GM21360 (cell line): ENCODE measurements at regions not wholly inside any gene's neighbourhood (a gene's known extent, or its start where the extent isn't known, plus 50 kb on each side); places are given as distances from the start of the nearest gene placed in this dataset.

Experiments
- ATAC-seq: cut with Tn5 transposase; IDR thresholded peaks from one replicate; pipeline ENCODE4 v1.9.1; 2021; ENCODE audit warnings: mild to moderate bottlenecking, moderate library complexity; ENCODE audit not compliant: unreplicated experiment

GRCh38 chr3:150074697-150075416 lies 104.2 kb upstream of the PFN2 start:
- peak; percentile 44 for ATAC-seq

GRCh38 chr3:150074277-150074676 lies 103.6 kb upstream of the PFN2 start:
- ATAC-seq: peak; percentile 71

- no peak for ATAC-seq
Observed at GRCh38 chr3:150073513-150073912, 102.8 kb upstream of the PFN2 start.

GRCh38 chr3:150073031-150073430 lies 102.3 kb upstream of the PFN2 start:
- no peak for ATAC-seq

GRCh38 chr3:150072576-150072975 lies 101.9 kb upstream of the PFN2 start:
- no peak for ATAC-seq

- no peak for ATAC-seq
Observed at GRCh38 chr3:150070271-150070670, 99.6 kb upstream of the PFN2 start.

- ATAC-seq: no peak
Observed at GRCh38 chr3:150069633-150070032, 98.9 kb upstream of the PFN2 start.

GRCh38 chr3:150069154-150069527 lies 98.4 kb upstream of the PFN2 start:
- ATAC-seq: no peak

GRCh38 chr3:150068440-150069153 lies 97.9 kb upstream of the PFN2 start:
- ATAC-seq: no peak

- no peak for ATAC-seq
Observed at GRCh38 chr3:150067561-150067960, 96.9 kb upstream of the PFN2 start.

- no peak for ATAC-seq
Observed at GRCh38 chr3:150064971-150065370, 94.3 kb upstream of the PFN2 start.

GRCh38 chr3:150063237-150063636 lies 92.5 kb upstream of the PFN2 start:
- ATAC-seq: no peak

- ATAC-seq: no peak
Observed at GRCh38 chr3:150062492-150062891, 91.8 kb upstream of the PFN2 start.

GRCh38 chr3:150061288-150062024 lies 90.8 kb upstream of the PFN2 start:
- ATAC-seq: no peak

- ATAC-seq: no peak
Observed at GRCh38 chr3:150059729-150060128, 89.0 kb upstream of the PFN2 start.

GRCh38 chr3:150059241-150059640 lies 88.5 kb upstream of the PFN2 start:
- no peak for ATAC-seq

- no peak for ATAC-seq
Observed at GRCh38 chr3:150057227-150057626, 86.5 kb upstream of the PFN2 start.

- no peak for ATAC-seq
Observed at GRCh38 chr3:150055332-150055731, 84.6 kb upstream of the PFN2 start.

GRCh38 chr3:150054635-150055034 lies 83.9 kb upstream of the PFN2 start:
- ATAC-seq: no peak

- no peak for ATAC-seq
Observed at GRCh38 chr3:150050510-150050909, 79.8 kb upstream of the PFN2 start.

- ATAC-seq: no peak
Observed at GRCh38 chr3:150049317-150049716, 78.6 kb upstream of the PFN2 start.

- ATAC-seq: no peak
Observed at GRCh38 chr3:150041877-150042276, 71.2 kb upstream of the PFN2 start.
